Activated CD4-positive, alpha-beta T cell treated with anti-CD3 and anti-CD28 coated beads, Interleukin-10, Interleukin-2, amounts not matched to agents 100 ng/mL and 50 ng/mL, durations not matched to agents 16 hours and 8 hours (primary cell): ENCODE measurements at regions not wholly inside any gene's neighbourhood (a gene's known extent, or its start where the extent isn't known, plus 50 kb on each side); places are given as distances from the start of the nearest gene placed in this dataset.
"Not testable (repeated sequence)": the region's sequence is repeated elsewhere in the genome, so short reads cannot be mapped to it uniquely, and the experiment has no call there.

ENCODE experiments used
- DNase-seq: peaks from one replicate; pipeline ENCODE4 v3.0.0-alpha.2; 2020

- no peak for DNase-seq
These were observed 97.9 kb upstream of the ADAMTS3 start for GRCh38 chr4:72666910-72667309.

- no peak for DNase-seq
These were observed 96.3 kb upstream of the ADAMTS3 start for GRCh38 chr4:72665171-72665968.

- no peak for DNase-seq
These were observed 94.8 kb upstream of the ADAMTS3 start for GRCh38 chr4:72663828-72664227.

GRCh38 chr4:72661830-72662229, 92.8 kb upstream of the ADAMTS3 start:
- no peak for DNase-seq

- no peak for DNase-seq
These were observed 72.6 kb upstream of the ADAMTS3 start for GRCh38 chr4:72641611-72642010.

GRCh38 chr4:72636866-72637265, 67.8 kb upstream of the ADAMTS3 start:
- DNase-seq: not testable (repeated sequence)

- not testable (repeated sequence) for DNase-seq
These were observed 66.9 kb upstream of the ADAMTS3 start for GRCh38 chr4:72635931-72636330.

- not testable (repeated sequence) for DNase-seq
These were observed 63.2 kb upstream of the ADAMTS3 start for GRCh38 chr4:72632253-72632652.

- no peak for DNase-seq
These were observed 62.3 kb upstream of the ADAMTS3 start for GRCh38 chr4:72631296-72631695.

- no peak for DNase-seq
These were observed 60.5 kb upstream of the ADAMTS3 start for GRCh38 chr4:72629540-72629939.

- no peak for DNase-seq
These were observed 58.7 kb upstream of the ADAMTS3 start for GRCh38 chr4:72627723-72628122.
